NCI-H446 treated with DMSO at 0.1 percent for 48 hours (cell line): ENCODE measurements at regions not wholly inside any gene's neighbourhood (a gene's known extent, or its start where the extent isn't known, plus 50 kb on each side); places are given as distances from the start of the nearest gene placed in this dataset.

Experiments
- DNase-seq: peaks from one replicate; lab custom pipeline; 2025; lab: John Stamatoyannopoulos, UW

GRCh38 chr1:186736971-186737685 is 56.9 kb upstream of the PTGS2 start:
- no peak for DNase-seq

GRCh38 chr1:186735463-186735862 is 55.2 kb upstream of the PTGS2 start:
- DNase-seq, result no peak

DNA sequence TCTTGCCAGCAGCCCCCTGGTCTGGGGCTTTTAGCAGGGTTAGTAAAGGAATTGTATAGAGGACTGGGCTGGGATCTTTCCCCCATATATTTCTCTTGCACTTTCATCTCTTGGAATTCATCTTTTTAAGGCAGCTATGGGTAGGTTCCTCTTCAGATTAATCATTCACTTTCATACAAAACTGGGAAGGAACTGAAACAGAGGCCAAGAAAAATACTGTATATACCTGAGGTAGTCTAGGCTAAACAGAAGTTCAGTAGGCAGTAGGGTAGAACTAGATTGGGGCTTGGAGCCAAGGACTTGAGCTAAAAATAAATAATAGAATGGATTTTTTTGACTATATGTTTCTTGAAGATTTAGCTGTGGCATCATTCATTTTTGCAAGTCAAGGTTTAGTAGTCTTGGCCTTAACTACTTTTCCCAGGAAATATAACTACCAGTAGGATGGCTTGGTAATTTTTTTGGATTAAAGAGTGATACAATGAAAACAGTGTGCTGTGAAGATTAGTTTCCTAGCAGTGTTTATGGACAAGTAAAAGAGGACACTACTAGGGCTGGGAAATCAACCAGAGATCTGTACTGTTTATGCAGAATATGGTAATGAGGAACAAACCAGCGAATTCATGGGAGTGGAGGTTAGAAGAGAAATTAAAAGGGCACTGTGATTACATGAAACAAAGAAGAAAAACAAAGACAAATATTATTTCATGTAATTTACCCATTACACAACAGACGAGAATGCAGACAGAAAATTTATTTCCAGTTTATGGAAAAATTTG is 50.9 kb upstream of the PTGS2 start:
- DNase-seq, result no peak
